ENCODE measurements at regions not wholly inside any gene's neighbourhood (a gene's known extent, or its start where the extent isn't known, plus 50 kb on each side); places are given as distances from the start of the nearest gene placed in this dataset.

GRCh38 chr11:44361813-44362212 is 51.9 kb upstream of the ALX4 start:
- DNase-seq (ENCODE audit: low read depth): no peak
- H3K4me3 ChIP-seq (replicated peaks; ENCODE audit: low read depth, low read length): no peak overlapping the region
- no peak for TF ChIP-seq CTCF (IDR thresholded peaks at IDR 0.05; ENCODE audit: low read length, missing control alignments)

- TF ChIP-seq CTCF (IDR thresholded peaks at IDR 0.05; ENCODE audit: low read length, missing control alignments): no peak
- no peak for DNase-seq (ENCODE audit: low read depth)
- no peak overlapping the region for H3K4me3 ChIP-seq (replicated peaks; ENCODE audit: low read depth, low read length)
Observed at GRCh38 chr11:44363116-44363515, 53.2 kb upstream of the ALX4 start.

DNA sequence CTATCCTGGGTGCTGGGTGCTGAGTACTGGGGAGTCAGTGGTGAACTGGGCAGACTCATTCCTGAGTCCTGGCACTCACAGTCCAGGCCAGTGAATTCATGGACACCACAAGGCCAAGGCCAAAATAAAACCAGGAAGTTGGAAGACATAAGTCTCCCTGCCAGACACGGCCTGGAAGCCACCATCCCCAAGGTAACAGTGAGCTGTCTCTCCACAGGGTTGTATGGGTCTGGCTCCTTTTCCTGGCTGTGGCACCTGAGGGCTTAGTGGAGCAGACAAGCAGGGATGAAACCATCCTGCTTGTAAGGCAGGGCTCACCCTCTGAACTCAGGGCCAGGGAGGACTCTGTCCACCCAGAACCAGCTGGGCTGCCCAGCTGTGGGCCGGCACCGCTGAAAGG is 54.7 kb upstream of the ALX4 start:
- H3K4me3 ChIP-seq (replicated peaks; ENCODE audit: low read depth, low read length): no peak overlapping the region
- no peak for DNase-seq (ENCODE audit: low read depth)
- TF ChIP-seq CTCF (IDR thresholded peaks at IDR 0.05; ENCODE audit: low read length, missing control alignments): no peak

- H3K4me3 ChIP-seq (replicated peaks; ENCODE audit: low read depth, low read length): no peak overlapping the region
- TF ChIP-seq CTCF (IDR thresholded peaks at IDR 0.05; ENCODE audit: low read length, missing control alignments): no peak
- DNase-seq (ENCODE audit: low read depth): no peak
Observed at GRCh38 chr11:44365616-44366015, 55.7 kb upstream of the ALX4 start.

DNA sequence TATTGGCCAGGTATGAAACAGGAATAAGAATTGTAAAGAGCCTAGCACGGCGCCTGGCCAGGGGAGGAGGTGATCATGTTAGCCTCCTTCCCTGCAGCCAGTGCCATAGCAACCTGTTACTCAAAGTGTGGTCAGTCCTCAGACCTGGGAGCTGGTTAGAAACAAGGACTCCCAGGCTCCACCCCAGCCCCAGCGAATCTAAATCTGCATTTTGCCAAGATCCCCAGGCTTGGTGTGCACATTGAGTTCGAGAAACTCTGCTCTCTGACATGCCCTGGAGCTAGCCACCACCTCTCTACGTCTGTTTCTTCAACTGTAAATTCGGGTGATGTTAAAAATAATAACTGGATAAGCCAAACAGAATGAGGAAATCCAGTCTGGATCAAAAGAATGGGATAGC is 56.1 kb upstream of the ALX4 start:
- no peak for DNase-seq (ENCODE audit: low read depth)
- TF ChIP-seq CTCF (IDR thresholded peaks at IDR 0.05; ENCODE audit: low read length, missing control alignments): no peak
- no peak overlapping the region for H3K4me3 ChIP-seq (replicated peaks; ENCODE audit: low read depth, low read length)

GRCh38 chr11:44366741-44367140 is 56.8 kb upstream of the ALX4 start:
- H3K4me3 ChIP-seq (replicated peaks; ENCODE audit: low read depth, low read length): no peak overlapping the region
- TF ChIP-seq CTCF (IDR thresholded peaks at IDR 0.05; ENCODE audit: low read length, missing control alignments): no peak
- no peak for DNase-seq (ENCODE audit: low read depth)

DNA sequence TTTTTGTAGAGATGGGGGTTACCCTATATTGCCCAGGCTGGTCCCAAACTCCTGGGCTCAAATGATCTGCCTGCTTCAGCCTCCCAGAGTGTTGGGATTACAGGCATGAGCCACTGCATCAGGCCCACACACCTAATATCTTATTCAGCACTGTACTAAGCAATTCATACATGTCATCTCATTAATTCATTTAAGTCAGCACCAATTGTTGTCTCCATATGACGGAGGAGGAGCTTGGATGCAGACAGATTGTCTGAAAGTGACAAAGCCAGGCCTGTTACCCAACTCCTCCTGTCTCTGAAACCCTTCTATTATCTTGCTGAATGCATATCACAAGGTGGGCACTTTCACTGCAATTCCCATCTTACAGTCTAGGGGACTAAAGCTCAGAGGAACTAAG is 57.5 kb upstream of the ALX4 start:
- DNase-seq (ENCODE audit: low read depth): no peak
- TF ChIP-seq CTCF (IDR thresholded peaks at IDR 0.05; ENCODE audit: low read length, missing control alignments): no peak
- no peak overlapping the region for H3K4me3 ChIP-seq (replicated peaks; ENCODE audit: low read depth, low read length)
